ENCODE measurements at regions not wholly inside any gene's neighbourhood (a gene's known extent, or its start where the extent isn't known, plus 50 kb on each side); places are given as distances from the start of the nearest gene placed in this dataset.

GRCh38 chr6:9638861-9639260 is 776.0 kb downstream of the TFAP2A start:
- no peaks in the 10 kb centered on the region for H3K36me3 ChIP-seq (ENCODE audit: control insufficient read depth in 1 of 2, insufficient read depth in 2 of 2, low read length in 2 of 2)
- no peak for ATAC-seq
- no peak overlapping the region for H3K4me3 ChIP-seq (replicated peaks in 1 of 2; ENCODE audit: low read depth in 1 of 2, low read length in 2 of 2)
- H2AFZ ChIP-seq (ENCODE audit: low read depth, low read length, poor library complexity, severe bottlenecking): no peak overlapping the region
- DNase-seq (ENCODE audit: low read depth, low spot score): no peak
- no TSS peak for BruUV-seq (replicated peaks)
- H3K9ac ChIP-seq (ENCODE audit: low read length): no peak overlapping the region
- RAD21 ChIA-PET (ENCODE audit: low non-redundant PET in 1 of 2, low total read pairs in 2 of 2, uncharacterized antibody in 2 of 2, unreplicated experiment in 2 of 2): no interaction called here
- H4K20me1 ChIP-seq (ENCODE audit: insufficient read depth): no peaks in the 10 kb centered on the region
- no peaks in the 10 kb centered on the region for H3K9me2 ChIP-seq (ENCODE audit: insufficient read depth)
- H3K4me1 ChIP-seq (ENCODE audit: control insufficient read depth in 1 of 2, insufficient read depth in 2 of 2, low read length in 2 of 2): no peaks in the 10 kb centered on the region
- POLR2A ChIA-PET: no interaction called here
- H3K9me3 ChIP-seq (ENCODE audit: control insufficient read depth in 1 of 2, insufficient read depth in 1 of 2, low read depth in 1 of 2, low read length in 2 of 2): no peaks in the 10 kb centered on the region
- TF ChIP-seq JUND (IDR thresholded peaks at IDR 0.05): no peak
- TF ChIP-seq EZH2phosphoT487 (IDR thresholded peaks at IDR 0.05; ENCODE audit: borderline replicate concordance): no peak
- TF ChIP-seq TCF7L2 (IDR thresholded peaks at IDR 0.05; ENCODE audit: borderline replicate concordance, extremely low read depth, insufficient read depth, insufficient read length): no peak
- TF ChIP-seq POLR2A (IDR thresholded peaks at IDR 0.05; ENCODE audit: borderline replicate concordance, extremely low read depth, insufficient read depth, insufficient read length): no peak
- TF ChIP-seq, protein P1, sequence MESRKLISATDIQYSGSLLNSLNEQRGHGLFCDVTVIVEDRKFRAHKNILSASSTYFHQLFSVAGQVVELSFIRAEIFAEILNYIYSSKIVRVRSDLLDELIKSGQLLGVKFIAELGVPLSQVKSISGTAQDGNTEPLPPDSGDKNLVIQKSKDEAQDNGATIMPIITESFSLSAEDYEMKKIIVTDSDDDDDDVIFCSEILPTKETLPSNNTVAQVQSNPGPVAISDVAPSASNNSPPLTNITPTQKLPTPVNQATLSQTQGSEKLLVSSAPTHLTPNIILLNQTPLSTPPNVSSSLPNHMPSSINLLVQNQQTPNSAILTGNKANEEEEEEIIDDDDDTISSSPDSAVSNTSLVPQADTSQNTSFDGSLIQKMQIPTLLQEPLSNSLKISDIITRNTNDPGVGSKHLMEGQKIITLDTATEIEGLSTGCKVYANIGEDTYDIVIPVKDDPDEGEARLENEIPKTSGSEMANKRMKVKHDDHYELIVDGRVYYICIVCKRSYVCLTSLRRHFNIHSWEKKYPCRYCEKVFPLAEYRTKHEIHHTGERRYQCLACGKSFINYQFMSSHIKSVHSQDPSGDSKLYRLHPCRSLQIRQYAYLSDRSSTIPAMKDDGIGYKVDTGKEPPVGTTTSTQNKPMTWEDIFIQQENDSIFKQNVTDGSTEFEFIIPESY (IDR thresholded peaks at IDR 0.05; ENCODE audit: extremely low read depth, insufficient replicate concordance, low read length): no peak
- TF ChIP-seq, protein P2, sequence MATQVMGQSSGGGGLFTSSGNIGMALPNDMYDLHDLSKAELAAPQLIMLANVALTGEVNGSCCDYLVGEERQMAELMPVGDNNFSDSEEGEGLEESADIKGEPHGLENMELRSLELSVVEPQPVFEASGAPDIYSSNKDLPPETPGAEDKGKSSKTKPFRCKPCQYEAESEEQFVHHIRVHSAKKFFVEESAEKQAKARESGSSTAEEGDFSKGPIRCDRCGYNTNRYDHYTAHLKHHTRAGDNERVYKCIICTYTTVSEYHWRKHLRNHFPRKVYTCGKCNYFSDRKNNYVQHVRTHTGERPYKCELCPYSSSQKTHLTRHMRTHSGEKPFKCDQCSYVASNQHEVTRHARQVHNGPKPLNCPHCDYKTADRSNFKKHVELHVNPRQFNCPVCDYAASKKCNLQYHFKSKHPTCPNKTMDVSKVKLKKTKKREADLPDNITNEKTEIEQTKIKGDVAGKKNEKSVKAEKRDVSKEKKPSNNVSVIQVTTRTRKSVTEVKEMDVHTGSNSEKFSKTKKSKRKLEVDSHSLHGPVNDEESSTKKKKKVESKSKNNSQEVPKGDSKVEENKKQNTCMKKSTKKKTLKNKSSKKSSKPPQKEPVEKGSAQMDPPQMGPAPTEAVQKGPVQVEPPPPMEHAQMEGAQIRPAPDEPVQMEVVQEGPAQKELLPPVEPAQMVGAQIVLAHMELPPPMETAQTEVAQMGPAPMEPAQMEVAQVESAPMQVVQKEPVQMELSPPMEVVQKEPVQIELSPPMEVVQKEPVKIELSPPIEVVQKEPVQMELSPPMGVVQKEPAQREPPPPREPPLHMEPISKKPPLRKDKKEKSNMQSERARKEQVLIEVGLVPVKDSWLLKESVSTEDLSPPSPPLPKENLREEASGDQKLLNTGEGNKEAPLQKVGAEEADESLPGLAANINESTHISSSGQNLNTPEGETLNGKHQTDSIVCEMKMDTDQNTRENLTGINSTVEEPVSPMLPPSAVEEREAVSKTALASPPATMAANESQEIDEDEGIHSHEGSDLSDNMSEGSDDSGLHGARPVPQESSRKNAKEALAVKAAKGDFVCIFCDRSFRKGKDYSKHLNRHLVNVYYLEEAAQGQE (IDR thresholded peaks at IDR 0.05; ENCODE audit: low read depth): no peak
- TF ChIP-seq ZFX (IDR thresholded peaks at IDR 0.05): no peak
- no peak for TF ChIP-seq YY1 (IDR thresholded peaks at IDR 0.05; ENCODE audit: extremely low read depth, insufficient replicate concordance, low read depth, low read length)
- no peak for TF ChIP-seq POLR2AphosphoS5 (IDR thresholded peaks at IDR 0.05; ENCODE audit: low read depth, low read length)
- no peak for TF ChIP-seq CTCF (IDR thresholded peaks at IDR 0.05 in 2 of 3, conservative IDR thresholded peaks at IDR 0.05 in 1 of 3; ENCODE audit: borderline replicate concordance in 1 of 3, insufficient read depth in 1 of 3, low read depth in 2 of 3, low read length in 2 of 3)
- no peak for TF ChIP-seq FOSL1 (IDR thresholded peaks at IDR 0.05; ENCODE audit: low read depth)
- TF ChIP-seq, protein P3, sequence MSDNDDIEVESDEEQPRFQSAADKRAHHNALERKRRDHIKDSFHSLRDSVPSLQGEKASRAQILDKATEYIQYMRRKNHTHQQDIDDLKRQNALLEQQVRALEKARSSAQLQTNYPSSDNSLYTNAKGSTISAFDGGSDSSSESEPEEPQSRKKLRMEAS (IDR thresholded peaks at IDR 0.05): no peak
- no peak for TF ChIP-seq SP1 (IDR thresholded peaks at IDR 0.05; ENCODE audit: low read depth)
- H3K79me2 ChIP-seq (ENCODE audit: insufficient read depth, low read length): no peaks in the 10 kb centered on the region
- H3K27ac ChIP-seq (ENCODE audit: low read depth, low read length): no peak overlapping the region
- intact Hi-C loops (cut with micrococcal nuclease): no loop called here
- no peaks in the 10 kb centered on the region for H3K27me3 ChIP-seq (ENCODE audit: insufficient read depth, low read length)
- no peak overlapping the region for H3K4me2 ChIP-seq (ENCODE audit: low read length)
- CTCF ChIA-PET: no interaction called here
